ENCODE measurements at regions not wholly inside any gene's neighbourhood (a gene's known extent, or its start where the extent isn't known, plus 50 kb on each side); places are given as distances from the start of the nearest gene placed in this dataset.

DNA sequence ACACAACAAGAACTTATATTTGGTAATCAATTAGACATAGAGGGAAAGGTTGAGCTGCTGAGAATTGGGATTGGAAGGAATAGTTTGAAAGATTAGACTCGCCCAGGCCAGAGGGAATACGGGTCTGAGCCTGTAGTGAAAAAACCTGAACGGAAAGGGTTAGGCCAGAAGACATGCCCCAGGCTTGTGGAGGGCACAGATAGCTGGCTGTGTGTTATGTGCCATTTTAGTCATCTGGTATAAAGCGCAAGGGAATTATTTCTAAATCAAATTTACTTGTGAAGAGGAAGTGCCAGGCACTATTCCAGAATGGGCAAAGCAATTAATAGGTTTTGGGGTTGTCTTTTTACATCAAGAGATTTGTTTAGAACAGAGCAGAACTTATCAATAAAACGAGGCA is 187.5 kb upstream of the ANKRD50 start:
- no peak for DNase-seq (ENCODE audit: low spot score)

DNA sequence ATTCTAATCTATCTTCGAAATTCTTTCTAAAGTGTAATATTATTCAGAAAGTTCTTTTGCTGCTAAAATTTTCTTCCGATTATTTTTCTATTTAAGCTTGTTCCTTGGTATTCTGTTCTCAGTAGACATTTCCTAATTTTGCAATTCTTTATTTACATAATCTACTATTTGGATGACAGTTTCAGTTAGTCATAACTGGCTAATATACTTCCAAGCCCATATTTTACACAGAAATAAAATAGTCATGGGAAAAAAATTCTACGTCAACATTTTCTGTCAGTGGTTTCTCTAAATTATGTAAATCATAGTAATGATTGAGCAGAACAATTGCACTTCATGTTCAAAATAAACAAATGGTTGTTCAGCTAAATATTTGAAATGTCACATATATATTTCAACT is 178.0 kb upstream of the ANKRD50 start:
- no peak for DNase-seq (ENCODE audit: low spot score)

DNA sequence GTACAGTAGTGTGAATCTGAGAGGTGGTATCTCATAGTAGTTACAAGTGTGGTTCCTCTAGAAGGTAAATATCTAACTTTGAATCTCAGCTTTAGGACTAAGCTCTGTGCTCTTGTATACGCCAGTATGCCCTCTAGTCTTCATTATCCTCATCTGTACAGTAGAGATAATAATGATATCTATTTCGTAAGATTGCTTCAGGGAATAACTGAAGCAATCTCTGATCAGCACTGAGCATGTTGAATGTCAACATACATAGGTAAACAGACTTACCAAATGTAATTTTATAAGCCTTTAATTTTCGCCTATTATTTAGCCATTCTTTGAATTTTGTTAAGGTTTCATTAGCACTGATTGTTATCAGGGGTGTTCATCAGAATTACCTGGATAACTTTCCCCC is 175.2 kb upstream of the ANKRD50 start:
- no peak for DNase-seq (ENCODE audit: low spot score)

DNA sequence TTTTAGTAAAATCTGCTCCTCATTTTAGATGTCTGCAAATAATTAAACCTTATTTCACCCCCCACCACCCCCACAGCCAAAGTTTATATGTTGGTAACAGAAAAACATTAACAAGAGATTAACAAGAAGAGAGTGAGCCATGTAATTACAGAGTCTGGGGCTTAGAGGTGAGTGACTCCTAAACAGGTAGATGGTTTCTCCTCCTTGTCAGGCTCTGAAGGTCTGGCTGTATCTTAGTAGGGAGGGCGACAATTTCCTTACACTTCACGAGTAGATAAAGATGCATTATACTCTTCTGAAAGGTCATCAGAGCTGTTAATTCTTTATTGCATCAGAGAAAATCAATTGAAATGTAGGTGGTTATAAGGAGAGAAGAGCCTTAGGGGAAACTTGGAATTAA is 171.8 kb upstream of the ANKRD50 start:
- no peak for DNase-seq (ENCODE audit: low spot score)

DNA sequence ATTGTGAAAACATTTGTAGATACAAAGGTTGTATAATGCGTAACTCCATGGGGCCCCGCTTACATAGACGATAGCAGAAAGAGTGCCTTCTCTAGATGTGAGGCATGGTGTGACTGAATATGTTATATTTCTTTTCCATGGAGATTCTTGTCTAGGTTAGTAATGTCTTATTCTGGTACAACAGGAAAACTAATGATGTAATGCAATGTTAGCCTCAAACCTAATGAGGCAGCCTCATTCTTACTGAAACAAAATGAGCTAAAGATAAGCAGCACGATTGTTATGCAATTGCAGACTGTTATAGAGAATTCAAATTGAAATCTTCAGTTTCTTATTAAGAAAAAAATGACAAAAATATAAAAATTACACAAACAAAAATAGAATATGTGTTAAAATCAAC is 171.1 kb upstream of the ANKRD50 start:
- no peak for DNase-seq (ENCODE audit: low spot score)

DNA sequence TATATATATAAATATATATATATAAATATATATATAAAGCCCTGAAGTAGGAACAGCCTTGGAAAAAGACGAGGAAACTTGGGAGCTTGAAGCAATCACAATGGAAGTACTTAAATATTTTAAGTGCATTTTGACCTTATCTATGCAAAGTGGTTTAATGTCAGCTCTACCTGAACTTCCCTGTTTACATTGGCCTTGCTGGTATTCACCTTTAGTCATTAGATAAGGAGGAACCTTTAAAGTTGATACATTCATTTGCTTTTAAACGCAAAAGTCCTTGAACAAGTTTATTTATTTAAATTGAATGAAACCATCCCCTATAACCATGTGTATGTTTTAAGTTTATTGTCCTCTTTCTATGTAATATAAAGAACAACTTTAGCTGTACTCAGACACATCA is 166.7 kb upstream of the ANKRD50 start:
- no peak for DNase-seq (ENCODE audit: low spot score)

DNA sequence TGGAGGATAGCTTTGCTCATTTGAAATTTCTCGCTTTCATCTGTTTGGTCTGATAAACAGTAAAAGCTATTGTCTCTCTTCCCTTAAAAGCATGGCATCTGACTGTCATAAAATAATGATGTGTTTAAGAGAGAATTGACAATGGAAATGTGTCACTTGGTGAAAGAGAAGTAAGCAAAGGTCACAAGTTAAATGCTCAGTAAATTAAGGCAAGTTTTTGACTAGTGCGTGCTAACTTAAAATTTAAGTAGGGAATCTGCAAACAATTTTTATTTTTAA is 161.6 kb upstream of the ANKRD50 start:
- no peak for DNase-seq (ENCODE audit: low spot score)

DNA sequence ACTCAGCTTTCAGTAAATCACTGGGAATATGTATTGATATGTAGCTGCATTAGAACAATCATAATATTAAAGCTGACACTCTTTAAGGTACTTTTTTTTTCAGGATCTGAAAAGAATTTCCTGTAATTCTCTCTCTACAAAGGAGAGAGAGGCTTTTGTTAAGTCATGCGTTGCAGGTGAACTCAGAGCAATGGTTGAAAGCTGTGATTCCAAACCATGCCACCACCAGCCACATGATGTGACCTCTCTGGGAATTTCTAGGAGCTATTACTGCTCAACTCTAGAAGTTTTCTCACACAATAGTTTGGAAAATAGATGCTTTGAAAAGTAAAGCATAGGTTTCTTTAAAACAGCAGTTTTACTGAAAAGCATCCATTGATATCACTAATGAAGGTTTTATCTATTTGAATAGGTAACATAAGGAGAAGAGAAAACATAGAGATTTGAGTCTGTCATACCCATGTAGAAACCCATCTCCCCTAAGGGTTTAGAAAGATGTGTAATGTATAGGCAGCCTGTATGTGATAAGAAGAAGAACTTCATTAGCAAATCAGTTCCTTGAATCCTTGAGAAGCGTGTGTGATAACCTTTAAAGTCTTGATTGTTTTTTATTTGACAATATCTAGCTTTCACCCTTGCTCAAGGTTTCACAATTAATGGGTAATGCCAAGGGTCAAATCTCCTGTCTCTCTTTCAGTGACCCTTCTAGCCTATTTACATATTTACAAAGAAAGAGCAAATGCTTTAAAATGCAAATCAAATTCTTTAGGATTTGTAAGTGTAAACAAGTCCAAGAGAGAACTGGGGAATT is 161.0 kb upstream of the ANKRD50 start:
- DNase-seq (ENCODE audit: low spot score): no peak

DNA sequence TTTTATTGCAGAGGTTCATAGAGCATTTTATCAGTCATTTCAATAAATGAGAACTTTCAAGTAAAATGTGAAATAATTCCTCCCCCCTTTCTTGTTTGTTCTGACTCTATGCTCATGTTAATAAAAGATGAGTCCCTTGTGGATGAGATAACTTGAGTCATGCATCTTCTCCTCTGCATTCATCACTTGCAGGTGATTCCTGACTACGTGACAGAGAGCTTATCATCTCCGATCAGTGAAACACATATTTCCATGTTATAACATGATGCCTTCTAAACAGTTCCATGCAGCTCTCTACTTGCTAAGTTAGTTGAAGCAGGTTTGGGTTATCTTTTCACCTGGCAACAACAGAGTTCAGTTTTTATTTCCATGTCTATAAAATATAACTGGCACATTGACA is 160.1 kb upstream of the ANKRD50 start:
- no peak for DNase-seq (ENCODE audit: low spot score)

DNA sequence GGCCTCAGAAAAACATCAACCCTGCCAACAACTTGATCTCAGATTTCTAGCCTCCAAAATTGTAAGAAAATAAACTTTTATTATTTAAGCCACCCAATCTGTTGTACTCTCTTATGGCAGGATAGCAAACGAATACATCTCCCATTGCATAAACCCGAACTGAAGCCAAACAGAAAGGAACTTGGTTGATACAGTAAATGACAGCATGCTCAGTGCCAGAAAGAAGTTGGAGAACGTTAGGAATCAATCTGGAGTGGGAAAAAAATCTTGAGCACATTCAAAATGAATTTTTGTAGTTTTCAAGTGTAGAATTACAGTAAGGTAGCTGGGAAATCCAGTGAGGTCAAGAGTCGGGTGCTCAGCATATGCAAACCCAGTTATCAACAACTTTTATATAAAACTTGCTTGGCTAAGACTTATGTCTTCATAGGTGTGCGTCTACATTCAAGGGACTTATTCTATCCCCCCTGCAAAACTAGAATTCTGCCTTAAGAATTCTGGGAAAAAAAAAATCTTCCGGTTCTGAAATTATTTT is 157.5 kb upstream of the ANKRD50 start:
- DNase-seq (ENCODE audit: low spot score): no peak

DNA sequence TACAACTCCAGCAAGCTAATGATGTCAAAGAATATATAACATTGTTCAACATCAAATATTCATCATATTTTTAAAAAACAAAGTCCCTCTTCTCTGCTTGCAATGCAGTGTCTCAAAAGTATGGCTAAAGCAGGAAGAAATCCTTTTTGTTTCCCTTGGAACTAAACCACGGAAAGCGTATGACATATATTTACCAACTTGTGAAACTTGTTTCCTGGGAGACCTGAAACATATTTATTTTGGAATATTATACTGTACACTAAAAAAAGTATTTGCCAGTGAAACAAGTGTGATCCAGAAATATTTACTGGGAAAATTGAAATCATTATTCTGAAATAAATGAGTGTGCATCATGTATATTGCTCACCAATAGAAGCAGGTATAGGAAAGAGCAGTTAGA is 156.0 kb upstream of the ANKRD50 start:
- DNase-seq (ENCODE audit: low spot score): no peak

DNA sequence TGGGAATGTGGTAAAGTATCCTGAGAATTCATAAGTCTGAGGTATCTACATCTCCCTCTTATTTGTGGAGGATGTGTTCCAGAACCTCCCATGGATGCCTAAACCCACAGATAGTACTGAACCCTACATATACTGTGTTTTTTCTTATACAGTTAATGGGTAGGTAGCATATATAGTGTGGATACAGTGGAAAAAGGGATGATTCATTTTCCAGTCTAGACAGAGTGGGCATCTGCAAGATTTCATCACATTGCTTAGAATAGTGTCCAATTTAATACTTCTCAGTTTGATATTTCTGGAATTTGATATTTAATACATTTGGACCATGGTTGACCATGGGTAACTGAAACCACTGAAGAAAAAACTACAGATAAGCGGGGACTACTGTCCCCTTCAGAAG is 155.0 kb upstream of the ANKRD50 start:
- DNase-seq (ENCODE audit: low spot score): no peak

DNA sequence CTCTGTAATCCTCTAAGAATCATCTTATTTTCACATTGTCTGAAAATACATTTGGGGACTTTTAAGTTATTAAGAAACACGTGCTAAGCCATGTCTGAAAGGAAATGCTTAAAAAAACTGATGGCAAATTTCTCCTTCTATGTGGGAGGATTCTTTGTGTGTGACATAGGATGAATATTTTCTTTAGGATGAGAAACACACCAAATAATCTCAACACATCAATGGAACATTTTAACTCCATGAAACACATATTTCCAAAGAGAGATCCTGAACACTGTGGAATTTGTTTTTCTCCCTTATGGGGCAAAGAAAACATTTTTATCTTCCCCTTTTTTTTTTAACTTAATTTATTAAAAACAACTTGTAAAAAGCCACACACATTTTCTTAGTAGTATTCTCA is 153.8 kb upstream of the ANKRD50 start:
- DNase-seq (ENCODE audit: low spot score): no peak

DNA sequence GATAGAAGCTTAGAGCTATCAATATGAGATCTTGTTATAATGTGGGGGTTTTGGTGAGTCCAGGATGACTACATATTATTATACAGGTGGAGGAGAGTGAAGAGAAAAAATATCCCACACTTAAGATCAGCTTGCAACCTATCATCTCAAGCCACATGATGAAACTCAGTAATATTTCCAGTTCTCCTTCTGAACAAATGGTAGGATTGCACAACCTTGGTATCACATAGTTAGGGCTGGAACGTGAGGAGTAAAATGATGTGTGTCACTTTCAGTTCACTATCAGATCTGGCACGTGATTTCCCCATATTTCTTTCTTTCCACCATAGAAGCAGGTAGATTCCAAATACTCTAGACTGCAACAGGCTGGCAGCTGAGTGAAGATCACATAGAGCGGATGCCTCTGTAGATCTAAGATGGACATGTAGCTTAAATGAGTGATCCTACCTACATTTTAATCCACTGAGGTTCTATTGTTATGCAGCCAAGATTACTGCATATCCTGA is 150.6 kb upstream of the ANKRD50 start:
- no peak for DNase-seq (ENCODE audit: low spot score)

DNA sequence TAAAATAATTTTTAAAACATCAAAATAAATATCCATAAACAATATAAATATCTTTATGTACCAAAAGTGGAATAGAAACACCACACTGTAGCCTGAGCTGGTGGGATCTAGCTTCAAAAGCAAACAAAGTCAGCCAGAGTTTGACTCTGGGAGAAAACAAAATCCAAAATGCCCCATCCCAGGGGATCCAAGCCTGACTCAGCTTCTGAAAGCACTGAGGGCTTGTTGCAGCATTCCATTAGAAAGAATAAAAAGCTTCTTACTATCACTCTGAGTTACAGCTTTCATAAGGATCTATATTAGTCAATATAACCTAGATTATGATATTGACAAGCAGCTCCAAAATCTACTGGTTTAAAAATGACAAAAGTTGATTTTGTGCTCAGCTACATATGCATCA is 149.7 kb upstream of the ANKRD50 start:
- no peak for DNase-seq (ENCODE audit: low spot score)

DNA sequence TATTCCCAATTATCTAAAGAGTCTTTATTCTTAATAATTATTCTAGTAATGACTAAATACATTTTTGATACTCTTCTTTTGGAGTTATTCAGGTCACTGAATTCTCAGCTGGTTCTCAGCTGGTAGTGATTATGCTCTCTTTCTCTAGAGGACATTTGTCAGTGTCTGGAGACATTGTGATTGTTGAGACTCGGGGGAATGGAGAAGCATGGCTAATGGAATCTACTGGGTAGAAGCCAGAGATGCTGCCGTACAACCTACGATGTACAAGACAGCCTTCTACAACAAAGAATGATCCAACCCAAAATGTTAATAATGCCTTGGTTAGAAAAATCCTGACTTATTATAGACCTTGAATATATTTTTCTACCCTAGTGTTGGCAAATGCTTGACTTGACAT is 149.2 kb upstream of the ANKRD50 start:
- no peak for DNase-seq (ENCODE audit: low spot score)

DNA sequence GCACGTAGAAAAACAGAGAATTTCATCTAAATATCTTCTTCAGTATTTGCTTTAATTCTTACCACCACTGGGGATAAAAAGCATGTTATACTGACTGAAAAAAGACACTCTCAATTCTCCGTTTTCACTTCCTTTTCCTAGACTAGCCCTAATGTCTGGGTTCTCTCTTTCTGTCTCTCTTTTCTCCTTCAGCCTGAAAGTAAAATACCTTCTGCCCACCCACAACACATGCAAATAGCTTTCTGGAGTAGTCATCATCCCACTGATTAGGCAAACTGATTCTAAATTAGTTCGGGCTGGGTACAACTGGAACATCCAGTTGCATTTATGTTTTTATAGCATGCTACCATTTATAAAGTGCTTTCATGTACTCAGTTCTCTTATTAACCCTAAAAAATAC is 142.4 kb upstream of the ANKRD50 start:
- no peak for DNase-seq (ENCODE audit: low spot score)

DNA sequence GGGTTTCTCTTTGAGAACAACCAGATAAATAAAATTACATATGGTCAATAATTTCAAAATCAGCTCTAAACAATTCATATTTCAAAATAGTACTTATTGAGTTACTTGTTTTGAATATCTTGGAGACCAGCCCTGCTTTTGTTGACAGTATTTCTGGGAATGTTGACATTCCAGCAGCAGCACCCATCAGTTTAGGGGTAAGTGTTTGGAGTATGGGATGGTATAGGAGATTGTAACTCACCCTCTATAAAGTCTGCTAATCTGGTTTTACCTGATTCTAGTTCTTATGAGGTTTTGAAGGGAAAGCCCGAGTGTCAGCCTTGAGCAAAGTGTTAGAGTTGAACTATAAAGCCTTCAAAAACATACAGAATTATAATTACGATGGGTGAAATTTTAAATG is 139.2 kb upstream of the ANKRD50 start:
- no peak for DNase-seq (ENCODE audit: low spot score)

DNA sequence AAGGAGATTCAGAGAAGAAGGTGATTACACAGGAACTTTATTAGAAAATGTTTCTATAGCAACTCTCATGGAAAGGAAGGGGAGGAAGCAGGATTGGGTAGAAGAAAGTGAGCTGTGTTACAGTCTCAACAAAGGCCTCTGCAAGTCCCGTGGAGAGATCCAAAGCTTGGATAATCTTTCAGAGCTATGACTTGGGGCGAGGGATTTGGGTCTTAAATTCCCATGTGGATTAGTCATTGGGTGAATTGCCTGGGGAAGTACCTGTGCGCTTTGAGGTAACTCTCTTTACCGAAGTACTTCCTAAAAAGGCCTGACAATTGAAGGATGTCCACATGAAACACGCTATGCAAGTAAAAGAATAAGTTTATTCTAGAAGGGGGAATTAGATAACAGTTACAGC is 133.8 kb upstream of the ANKRD50 start:
- DNase-seq (ENCODE audit: low spot score): no peak

DNA sequence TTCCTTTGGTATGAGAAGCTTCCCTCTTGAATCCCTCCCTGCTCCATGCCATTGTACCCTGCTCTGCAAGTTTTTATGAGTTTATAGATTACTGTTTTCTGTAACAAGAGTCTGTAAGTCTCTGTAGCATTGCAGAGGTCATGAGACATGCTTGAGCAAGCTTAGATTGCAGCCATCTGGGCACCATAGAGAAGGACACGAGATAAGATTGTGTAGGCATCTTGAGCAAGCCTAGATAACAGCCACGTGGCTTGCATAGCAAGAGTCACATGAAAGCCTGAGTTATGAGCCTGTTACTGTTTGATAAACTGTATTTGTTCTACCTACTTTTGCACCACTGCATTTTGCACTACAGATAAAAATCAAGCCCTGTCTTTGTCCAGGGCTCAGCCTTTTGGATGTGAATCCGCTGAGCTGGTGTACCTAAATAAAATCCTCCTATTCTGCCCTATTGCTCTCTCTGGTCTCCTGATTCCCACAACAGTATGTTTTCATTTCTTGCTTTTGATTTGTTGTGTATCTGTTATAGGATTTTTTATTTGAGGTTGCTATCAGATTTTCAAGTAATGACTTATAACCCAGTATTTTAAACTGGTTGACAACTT is 127.4 kb upstream of the ANKRD50 start:
- DNase-seq (ENCODE audit: low spot score): no peak

DNA sequence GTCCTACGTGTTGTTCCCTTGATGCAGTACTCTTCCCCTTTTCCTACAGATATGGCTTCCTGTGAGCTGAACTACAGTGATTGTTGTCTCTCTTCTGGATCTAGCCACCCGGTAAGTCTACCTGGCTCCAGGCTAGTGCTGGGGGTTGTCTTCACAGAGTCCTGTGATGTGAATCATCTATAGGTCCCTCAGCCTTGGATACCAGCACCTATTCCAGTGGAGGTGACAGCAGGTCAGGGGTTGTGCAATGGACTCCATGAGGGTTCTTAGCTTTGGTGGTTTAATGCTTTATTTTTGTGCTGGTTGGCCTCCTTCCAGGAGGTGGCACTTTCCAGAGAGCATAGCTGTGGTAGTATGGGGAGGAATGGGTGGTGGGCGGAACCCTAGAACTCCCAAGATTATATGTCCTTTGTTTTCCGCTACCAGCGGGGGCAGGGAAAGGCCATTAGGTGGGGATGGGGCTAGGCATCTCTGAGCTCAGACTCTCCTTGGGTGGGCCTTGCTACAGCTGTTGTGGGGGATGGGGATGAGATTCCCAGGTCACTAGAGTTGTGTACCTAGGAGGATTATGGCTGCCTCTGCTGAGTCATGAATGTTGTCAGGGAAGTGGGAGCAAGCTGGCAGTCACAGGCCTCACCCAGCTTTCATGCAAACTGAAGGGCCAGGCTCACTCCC is 121.4 kb upstream of the ANKRD50 start:
- DNase-seq (ENCODE audit: low spot score): no peak

DNA sequence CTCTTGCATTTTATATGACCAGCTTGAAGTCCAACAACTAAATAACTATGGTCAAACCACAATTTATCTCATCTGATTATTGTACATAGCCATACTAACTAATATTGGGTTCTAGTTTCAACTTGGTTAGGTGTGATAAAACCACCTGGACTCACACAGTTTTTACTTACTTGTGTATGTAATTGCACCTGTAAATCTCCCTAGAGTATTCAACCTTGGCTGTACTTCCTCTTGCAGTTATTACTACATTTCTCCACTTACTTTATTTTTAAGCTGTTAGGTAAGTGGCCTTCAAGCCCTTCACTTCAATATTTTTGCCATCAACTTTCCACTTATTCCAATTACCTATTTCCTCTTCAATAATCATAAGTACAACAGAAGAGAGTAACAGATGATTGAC is 115.8 kb upstream of the ANKRD50 start:
- DNase-seq (ENCODE audit: low spot score): no peak

DNA sequence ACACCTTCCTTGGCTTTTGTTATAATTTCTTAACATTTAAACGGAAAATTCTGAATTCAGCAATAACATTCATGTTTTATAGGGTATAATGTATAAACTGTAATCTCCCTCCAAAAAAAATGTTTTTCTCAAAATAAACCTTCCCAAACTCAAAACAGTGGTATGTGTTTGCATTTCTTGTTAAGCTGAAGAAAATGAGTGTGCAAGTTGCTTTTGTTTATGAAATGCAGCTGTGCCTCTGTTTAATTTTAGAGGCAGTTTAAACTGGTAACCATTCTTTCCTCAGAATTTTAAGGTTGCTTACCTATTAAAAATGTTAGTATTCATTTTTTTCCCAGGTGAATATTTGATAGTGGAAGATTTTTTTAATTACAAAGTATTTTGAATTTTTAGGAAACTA is 105.0 kb upstream of the ANKRD50 start:
- DNase-seq (ENCODE audit: low spot score): no peak
